H1 (cell line): ENCODE measurements at regions not wholly inside any gene's neighbourhood (a gene's known extent, or its start where the extent isn't known, plus 50 kb on each side); places are given as distances from the start of the nearest gene placed in this dataset.

Source experiments
- CTCF ChIA-PET: fragments of 300-600 bp; sonication (Branson Sonifier 250); formaldehyde crosslinking; loops from one replicate; lab custom pipeline; 2021; ENCODE audit not compliant: partially characterized antibody; lab: Charles Lee
- POLR2A ChIA-PET: fragments of 300-600 bp; sonication (Branson Sonifier 250); formaldehyde crosslinking; loops from one replicate; lab custom pipeline; 2021; ENCODE audit warnings: inconsistent platforms; ENCODE audit not compliant: partially characterized antibody; lab: Charles Lee
- DNase-seq, 2 experiments: peaks; one replicate each; pipeline versions ENCODE4 v3.0.0 to v3.0.0-alpha.2; 2010 to 2022; ENCODE audit warnings: low spot score in 2 of 2, low read depth in 1 of 2, mixed read lengths in 1 of 2
- FAIRE-seq: peaks from 2 replicates; lab custom pipeline; 2011; peaks lifted over from hg19 to GRCh38; lab: Jason Lieb, UNC
- H2AFZ ChIP-seq: 2 replicates; pipeline ENCODE4 v1.8.1; 2012; ENCODE audit warnings: low read length, inconsistent platforms
- H2AK5ac ChIP-seq: 2 replicates; pipeline ENCODE4 v1.6.1; 2013; ENCODE audit warnings: low read depth, low read length
- H2BK120ac ChIP-seq: replicated peaks from 2 replicates; pipeline ENCODE3; 2013; ENCODE audit warnings: low read depth, low read length, inconsistent platforms
- H2BK12ac ChIP-seq: 2 replicates; pipeline ENCODE4 v1.6.1; 2013; ENCODE audit warnings: low read depth, low read length
- H2BK15ac ChIP-seq: 2 replicates; pipeline ENCODE4 v1.6.1; 2013; ENCODE audit warnings: low read length
- H2BK20ac ChIP-seq: 2 replicates; pipeline ENCODE4 v1.6.1; 2013; ENCODE audit warnings: low read length
- H2BK5ac ChIP-seq: 2 replicates; pipeline ENCODE4 v1.6.1; 2013; ENCODE audit warnings: low read depth, low read length
- H3K14ac ChIP-seq: 2 replicates; pipeline ENCODE4 v1.6.1; 2013; ENCODE audit warnings: inconsistent platforms; ENCODE audit not compliant: insufficient read length
- H3K18ac ChIP-seq: 2 replicates; pipeline ENCODE4 v1.6.1; 2013; ENCODE audit warnings: low read length; ENCODE audit errors: extremely low read depth
- H3K23ac ChIP-seq: 2 replicates; pipeline ENCODE4 v1.6.1; 2013; ENCODE audit warnings: inconsistent platforms; ENCODE audit not compliant: insufficient read length
- H3K23me2 ChIP-seq: 2 replicates; pipeline ENCODE4 v1.6.1; 2013; ENCODE audit warnings: low read depth, low read length
- H3K27ac ChIP-seq: 2 replicates; pipeline ENCODE4 v1.6.1; 2011; ENCODE audit warnings: low read depth, low read length, inconsistent platforms
- H3K27me3 ChIP-seq, 4 experiments: replicated peaks in 1 of 4; 1 replicate in 1 of 4; 2 replicates in 3 of 4; pipeline versions ENCODE4 v1.6.1 to v1.8.1; 2011 to 2013; ENCODE audit warnings: low read length in 3 of 4, mild to moderate bottlenecking in 3 of 4, inconsistent platforms in 2 of 4, mixed read lengths in 2 of 4, moderate library complexity in 1 of 4; ENCODE audit not compliant: control insufficient read depth in 3 of 4, insufficient read depth in 3 of 4; ENCODE audit errors: extremely low read depth in 1 of 4
- H3K36me3 ChIP-seq, 4 experiments: 2 replicates each; pipeline versions ENCODE4 v1.6.1 to v1.8.1; 2011 to 2013; ENCODE audit warnings: mild to moderate bottlenecking in 4 of 4, low read length in 3 of 4, moderate library complexity in 2 of 4, control low read depth in 1 of 4, inconsistent platforms in 1 of 4; ENCODE audit not compliant: insufficient read depth in 4 of 4, control insufficient read depth in 2 of 4
- H3K4ac ChIP-seq: replicated peaks from 2 replicates; pipeline ENCODE3; 2013; ENCODE audit warnings: low read length, low read depth, mixed read lengths, inconsistent platforms; ENCODE audit not compliant: insufficient read length
- H3K4me1 ChIP-seq, 4 experiments: replicated peaks in 1 of 4; 1 replicate in 1 of 4; 2 replicates in 3 of 4; pipeline versions ENCODE4 v1.6.1 to v1.8.1; 2011 to 2013; ENCODE audit warnings: low read length in 3 of 4, inconsistent platforms in 2 of 4, mixed read lengths in 1 of 4; ENCODE audit not compliant: insufficient read depth in 4 of 4, control insufficient read depth in 3 of 4
- H3K4me2 ChIP-seq, 2 experiments: 2 replicates each; pipeline versions ENCODE4 v1.6.1 to v1.8.1; 2011 to 2013; ENCODE audit warnings: low read depth in 2 of 2, low read length in 2 of 2, control low read depth in 1 of 2, inconsistent platforms in 1 of 2, mild to moderate bottlenecking in 1 of 2; ENCODE audit not compliant: insufficient read depth in 1 of 2
- H3K4me3 ChIP-seq, 4 experiments: fragments of 200-600, 300-600 bp in 1 of 4; sonication (generic), shearing (Covaris generic), sonication (Bioruptor Twin) in 1 of 4; 2 replicates each; pipeline versions ENCODE4 v1.5.1 to v1.8.1; 2011 to 2016; ENCODE audit warnings: low read length in 4 of 4, low read depth in 3 of 4, control low read depth in 2 of 4, inconsistent platforms in 2 of 4, mild to moderate bottlenecking in 2 of 4, mixed read lengths in 1 of 4, moderate library complexity in 1 of 4; ENCODE audit not compliant: insufficient read depth in 2 of 4; ENCODE audit errors: extremely low read depth in 1 of 4
- H3K56ac ChIP-seq: replicated peaks from 2 replicates; pipeline ENCODE3; 2013; ENCODE audit warnings: low read depth, mild to moderate bottlenecking, mixed read lengths, low read length, inconsistent platforms; ENCODE audit not compliant: insufficient read length
- H3K79me1 ChIP-seq: 2 replicates; pipeline ENCODE4 v1.6.1; 2013; ENCODE audit warnings: low read depth, low read length, control low read depth
- H3K79me2 ChIP-seq, 2 experiments: 2 replicates each; pipeline versions ENCODE4 v1.6.1 to v1.8.1; 2012 to 2013; ENCODE audit warnings: low read length in 2 of 2, mild to moderate bottlenecking in 2 of 2, inconsistent platforms in 1 of 2; ENCODE audit not compliant: insufficient read depth in 2 of 2, control insufficient read depth in 1 of 2
- H3K9ac ChIP-seq, 4 experiments: replicated peaks in 1 of 4; 1 replicate in 1 of 4; 2 replicates in 3 of 4; pipeline versions ENCODE4 v1.6.1 to v1.8.1; 2011 to 2013; ENCODE audit warnings: low read depth in 3 of 4, low read length in 3 of 4, control low read depth in 2 of 4, mild to moderate bottlenecking in 2 of 4, moderate library complexity in 2 of 4, inconsistent platforms in 1 of 4; ENCODE audit errors: extremely low read depth in 1 of 4
- H3K9me3 ChIP-seq, 2 experiments: 2 replicates each; pipeline versions ENCODE4 v1.6.1 to v1.8.1; 2012 to 2013; ENCODE audit warnings: mild to moderate bottlenecking in 2 of 2, moderate library complexity in 2 of 2, control low read depth in 1 of 2, inconsistent platforms in 1 of 2, low read depth in 1 of 2, low read length in 1 of 2, mixed read lengths in 1 of 2; ENCODE audit not compliant: insufficient read depth in 2 of 2
- H4K20me1 ChIP-seq, 2 experiments: replicated peaks in 1 of 2; 2 replicates each; pipeline versions ENCODE3 to v1.8.1; 2011 to 2013; ENCODE audit warnings: inconsistent platforms in 2 of 2, low read length in 2 of 2, mild to moderate bottlenecking in 1 of 2; ENCODE audit not compliant: insufficient read depth in 2 of 2, control insufficient read depth in 1 of 2
- H4K5ac ChIP-seq: 2 replicates; pipeline ENCODE4 v1.6.1; 2013; ENCODE audit warnings: low read length, low read depth, mixed read lengths, inconsistent platforms; ENCODE audit not compliant: insufficient read length
- H4K8ac ChIP-seq: 2 replicates; pipeline ENCODE4 v1.8.0; 2013; ENCODE audit warnings: mild to moderate bottlenecking, moderate library complexity, low read length, inconsistent platforms; ENCODE audit not compliant: insufficient read depth; ENCODE audit errors: extremely low read depth
- H4K91ac ChIP-seq: replicated peaks from 2 replicates; pipeline ENCODE3; 2013; ENCODE audit warnings: low read length, mixed read lengths, inconsistent platforms; ENCODE audit not compliant: insufficient read length
- ASH2L ChIP-seq: fragments of 200-600, 300-600 bp; sonication (generic); IDR thresholded peaks from one replicate; pipeline ENCODE4 v1.7.1; 2017; ENCODE audit warnings: low read length
- GTF2F1 ChIP-seq: IDR thresholded peaks from 2 replicates; pipeline ENCODE4 v1.6.1; 2012; ENCODE audit warnings: low read depth, low read length, improper control_type of control experiment, borderline replicate concordance
- HDAC2 ChIP-seq, 2 experiments: fragments of 300-600 bp in 1 of 2; sonication (generic) in 1 of 2; IDR thresholded peaks; 2 replicates each; pipeline ENCODE4 v1.6.1; 2011 to 2012; ENCODE audit warnings: low read depth in 2 of 2, low read length in 2 of 2, mild to moderate bottlenecking in 2 of 2, moderate library complexity in 2 of 2, borderline replicate concordance in 1 of 2, inconsistent platforms in 1 of 2
- HDAC6 ChIP-seq: IDR thresholded peaks from one replicate; pipeline ENCODE4 v1.7.1; 2012; ENCODE audit warnings: low read depth, mild to moderate bottlenecking, inconsistent platforms, low read length, moderate library complexity
- RAD21 ChIP-seq, 2 experiments: IDR thresholded peaks in 1 of 2; conservative IDR thresholded peaks in 1 of 2; 2 replicates each; pipeline ENCODE4 v1.6.1; 2011; ENCODE audit warnings: low read depth in 2 of 2, low read length in 2 of 2, improper control_type of control experiment in 1 of 2, inconsistent platforms in 1 of 2, mild to moderate bottlenecking in 1 of 2, moderate library complexity in 1 of 2
- RBBP5 ChIP-seq: IDR thresholded peaks from 2 replicates; pipeline ENCODE4 v1.7.1; 2012; ENCODE audit warnings: low read depth, mild to moderate bottlenecking, inconsistent platforms, low read length, moderate library complexity, borderline replicate concordance
- SIN3A ChIP-seq, 2 experiments: IDR thresholded peaks in 1 of 2; conservative IDR thresholded peaks in 1 of 2; 2 replicates each; pipeline ENCODE4 v1.6.1; 2011 to 2012; ENCODE audit warnings: low read length in 2 of 2, improper control_type of control experiment in 1 of 2, low read depth in 1 of 2, mild to moderate bottlenecking in 1 of 2
- SP1 ChIP-seq: IDR thresholded peaks from 2 replicates; pipeline ENCODE4 v1.6.1; 2011; ENCODE audit warnings: low read depth, low read length
- TCF12 ChIP-seq: IDR thresholded peaks from 2 replicates; pipeline ENCODE4 v1.6.1; 2011; ENCODE audit warnings: low read depth, mild to moderate bottlenecking, low read length
- YY1 ChIP-seq: IDR thresholded peaks from 2 replicates; pipeline ENCODE4 v1.6.1; 2011; ENCODE audit warnings: low read depth, mild to moderate bottlenecking, low read length
- ZNF274 ChIP-seq: IDR thresholded peaks from 2 replicates; pipeline ENCODE4 v1.7.0; 2012; ENCODE audit warnings: low read length, borderline replicate concordance; ENCODE audit errors: extremely low read depth
- WGBS, 2 experiments: shearing (Covaris generic) in 1 of 2; methylation state at CpG; one replicate each; pipeline versions ENCODE4 v1.1.6 to v1.1.7; 2013 to 2015; ENCODE audit warnings: low lambda C conversion rate in 2 of 2, mixed read lengths in 2 of 2, inconsistent platforms in 1 of 2, low coverage in 1 of 2, missing lambda C conversion rate in 1 of 2; ENCODE audit not compliant: insufficient replicate concordance in 2 of 2, insufficient coverage in 1 of 2, insufficient read length in 1 of 2; ENCODE audit errors: extremely low coverage in 1 of 2, missing lambda C conversion rate in 1 of 2; 5-methylcytosine and 5-hydroxymethylcytosine counted together

DNA sequence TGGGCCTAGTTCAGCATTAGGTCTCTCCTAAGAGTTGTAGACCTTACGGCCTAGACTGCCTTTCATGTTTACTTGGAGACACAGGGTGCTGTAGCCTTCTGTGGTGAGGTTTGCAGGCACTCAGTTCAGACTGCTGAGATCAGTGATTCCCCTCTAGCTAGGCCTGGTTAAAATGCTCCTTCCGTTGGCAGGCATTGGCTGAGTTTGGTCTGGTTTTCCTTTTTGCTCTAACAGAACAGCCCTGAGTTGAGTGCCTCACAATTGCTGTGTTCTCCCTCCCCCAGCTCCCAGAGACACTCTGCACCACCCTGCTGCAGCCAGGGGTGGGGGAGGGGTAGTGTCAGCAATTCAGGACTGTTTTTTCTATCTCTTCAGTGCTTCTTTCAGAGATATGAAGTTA, 178.9 kb upstream of the DYRK2 start:
- Histone ChIP-seq H2AFZ (peak overlapping the region; percentile 99), H2BK20ac (peak overlapping the region; percentile 84), H3K23ac (no peak overlapping the region), H3K18ac (peak overlapping the region; percentile 93), H3K9ac (no peak overlapping the region), H3K56ac (no peak overlapping the region), H3K36me3 (no peaks in the 10 kb centered on the region), H3K79me1 (no peaks in the 10 kb centered on the region), H3K79me2 (no peaks in the 10 kb centered on the region), H2BK120ac (peak overlapping the region; percentile 95), H4K5ac (no peak overlapping the region), H4K8ac (peak overlapping the region; percentile 46; the same call in 1 of the 2 replicates), H3K27ac (no peak overlapping the region), H2BK5ac (peak overlapping the region; percentile 73; the same call in 1 of the 2 replicates), H4K20me1 (no peaks in the 10 kb centered on the region), H3K23me2 (no peaks in the 10 kb centered on the region), H3K14ac (no peak overlapping the region), H3K27me3 (no peaks in the 10 kb centered on the region), H3K4ac (peak overlapping the region; percentile 44), H3K9me3 (no peaks in the 10 kb centered on the region), H3K4me2 (peak overlapping the region; percentile 12 to 41), H3K4me3 (no peak overlapping the region), H2BK12ac (no peak overlapping the region), H3K4me1 (peaks cover 4 to 14% (median 8%) of the 10 kb centered on the region in 4 experiments), H4K91ac (peak overlapping the region; percentile 91), H2BK15ac (no peak overlapping the region), H2AK5ac (no peak overlapping the region)
- TF ChIP-seq ZNF274 (no peak), RAD21 (IDR thresholded peaks at IDR 0.05 in 1 of 2, conservative IDR thresholded peaks at IDR 0.05 in 1 of 2; ENCODE audit: low read depth in 2 of 2, low read length in 2 of 2) (peak in 1 of 2 experiments; percentile 16; a peak in 1 of 4 replicates), ASH2L (peak; percentile 82), TCF12 (0 out of 2 replicates have a peak, but pooled peaks have one; percentile 14), YY1 (no peak), RBBP5 (0 out of 2 replicates have a peak, but pooled peaks have one; percentile 73), HDAC2 (IDR thresholded peaks at IDR 0.05; ENCODE audit: borderline replicate concordance in 1 of 2, low read depth in 2 of 2, low read length in 2 of 2) (no peak), GTF2F1 (no peak), SIN3A (conservative IDR thresholded peaks at IDR 0.05 in 1 of 2, IDR thresholded peaks at IDR 0.05 in 1 of 2; ENCODE audit: low read depth in 1 of 2, low read length in 2 of 2) (no peak), HDAC6 (no peak), SP1 (peak; percentile 65)
- WGBS, 2 experiments = 77% methylated on average over 2 of the region's 2 CpGs; no CpG with 5 or more reads in 1 of the 2 experiments
- CTCF ChIA-PET = interaction anchor here (0.6 to 1.4 kb wide), 2 partner anchors 25 to 570 kb away, joined by 4 to 5 read pairs; no protein-coding TSS in a partner anchor
- POLR2A ChIA-PET = no interaction called here
- no peak for DNase-seq
- no peak for FAIRE-seq
